GM19328 (cell line): ENCODE measurements at regions not wholly inside any gene's neighbourhood (a gene's known extent, or its start where the extent isn't known, plus 50 kb on each side); places are given as distances from the start of the nearest gene placed in this dataset.
"Not testable (repeated sequence)": the region's sequence is repeated elsewhere in the genome, so short reads cannot be mapped to it uniquely, and the experiment has no call there.

Experiments used
- ATAC-seq: cut with Tn5 transposase; IDR thresholded peaks from one replicate; pipeline ENCODE4 v1.9.1; 2021; ENCODE audit warnings: mild to moderate bottlenecking, moderate library complexity; ENCODE audit not compliant: unreplicated experiment

DNA sequence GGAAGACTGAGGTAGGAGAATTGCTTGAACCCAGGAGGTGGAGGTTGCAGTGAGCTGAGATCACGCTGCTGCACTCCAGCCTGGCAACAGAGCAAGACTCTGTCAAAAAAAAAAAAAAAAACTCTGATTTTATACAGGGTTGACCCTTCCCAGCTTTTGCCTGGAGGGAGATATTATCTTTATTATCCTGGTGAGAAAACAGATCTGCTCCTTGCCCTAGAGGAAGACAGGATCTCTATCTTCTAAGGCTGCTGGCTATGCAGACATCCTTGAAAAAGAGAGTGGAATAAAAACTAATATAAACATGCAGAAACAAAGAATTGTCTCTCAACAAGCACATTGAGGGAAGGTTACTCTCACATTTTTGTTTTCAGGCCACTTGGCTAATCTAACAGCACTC lies 1503.4 kb upstream of the WWC1 start:
- ATAC-seq = no peak

DNA sequence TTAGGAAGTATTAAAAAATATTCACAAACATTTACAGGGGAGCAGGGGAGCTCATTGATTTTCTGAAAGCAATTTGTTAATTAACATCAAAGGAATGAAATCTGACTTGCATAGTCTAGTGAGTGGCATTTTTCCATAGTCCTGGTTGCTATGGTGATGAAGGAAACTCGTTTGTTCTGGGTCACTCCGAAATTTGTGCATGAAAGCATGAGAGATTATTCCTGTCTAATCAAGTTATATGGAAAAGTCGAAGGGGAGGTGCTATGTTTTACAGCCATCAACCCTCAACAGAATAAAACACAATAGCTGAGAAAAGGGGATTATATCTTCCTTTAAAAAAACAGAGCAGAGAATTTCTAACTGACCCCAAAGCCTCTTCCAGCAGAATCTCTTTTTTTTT lies 1495.7 kb upstream of the WWC1 start:
- no peak for ATAC-seq

DNA sequence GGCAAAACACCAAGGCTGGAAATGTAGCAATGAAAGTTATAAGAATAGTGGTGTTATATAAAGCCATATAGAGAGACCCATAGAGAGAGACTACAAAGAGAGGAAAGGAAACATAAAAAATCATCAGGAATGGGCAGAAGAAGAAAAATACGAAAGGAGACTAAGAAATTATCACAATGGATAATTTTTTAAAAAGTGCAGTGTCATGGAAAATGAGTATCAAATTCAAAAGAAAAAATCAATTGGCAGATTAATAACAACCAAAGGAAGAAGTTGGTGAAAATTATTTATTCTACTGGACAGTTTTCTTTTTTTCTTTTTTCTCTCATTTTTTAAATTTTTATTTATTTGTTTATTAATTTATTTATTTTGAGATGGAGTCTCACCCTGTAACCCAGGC lies 1488.4 kb upstream of the WWC1 start:
- no peak for ATAC-seq

- not testable (repeated sequence) for ATAC-seq
Observed at GRCh38 chr5:166804223-166804622, 1487.2 kb upstream of the WWC1 start.

GRCh38 chr5:166804693-166805092 lies 1486.8 kb upstream of the WWC1 start:
- not testable (repeated sequence) for ATAC-seq

DNA sequence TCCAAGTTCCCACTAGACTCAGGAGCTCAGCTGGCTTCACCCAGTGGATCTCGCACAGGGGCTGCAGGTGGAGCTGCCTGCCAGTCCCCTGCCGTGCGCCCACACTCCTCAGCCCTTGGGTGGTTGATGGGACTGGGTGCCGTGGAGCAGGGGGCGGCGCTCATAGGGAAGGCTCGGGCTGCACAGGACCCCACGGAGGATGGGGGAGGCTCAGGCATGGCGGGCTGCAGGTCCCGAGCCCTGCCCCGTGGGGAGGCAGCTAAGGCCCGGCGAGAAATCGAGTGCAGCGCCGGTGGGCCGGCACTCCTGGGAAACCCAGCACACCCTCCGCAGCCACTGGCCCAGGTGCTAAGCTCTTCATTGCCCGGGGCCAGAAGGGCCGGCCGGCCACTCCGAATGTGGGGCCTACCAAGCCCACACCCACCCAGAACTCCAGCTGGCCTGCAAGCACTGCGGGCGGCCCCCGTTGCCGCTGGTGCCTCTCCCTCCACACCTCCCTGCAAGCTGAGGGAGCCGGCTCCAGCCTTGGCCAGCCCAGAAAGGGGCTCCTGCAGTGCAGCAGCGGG lies 1481.3 kb upstream of the WWC1 start:
- ATAC-seq = not testable (repeated sequence)

DNA sequence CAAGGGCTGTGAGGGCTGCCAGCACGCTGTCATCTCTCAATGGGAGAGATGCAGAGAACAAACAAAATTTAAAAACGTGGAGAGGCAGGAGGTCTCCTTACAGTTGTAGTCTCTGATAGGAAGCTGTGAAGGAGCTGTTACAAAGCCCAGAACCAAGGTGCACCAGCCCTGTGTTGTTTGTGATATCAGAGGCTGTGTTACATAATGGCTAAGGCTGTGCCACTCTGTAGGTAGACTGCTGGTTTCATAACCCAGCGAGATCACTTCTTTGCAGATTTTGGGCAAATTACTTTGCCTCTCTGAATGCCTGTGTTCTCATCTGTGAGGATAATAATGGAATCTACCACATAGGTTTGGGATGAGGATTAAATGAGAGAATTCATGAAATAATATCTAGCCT lies 1480.7 kb upstream of the WWC1 start:
- ATAC-seq = no peak

GRCh38 chr5:166823360-166823759 lies 1468.1 kb upstream of the WWC1 start:
- ATAC-seq = no peak

- no peak for ATAC-seq
Observed at GRCh38 chr5:166834246-166834645, 1457.2 kb upstream of the WWC1 start.

GRCh38 chr5:166845044-166845443 lies 1446.4 kb upstream of the WWC1 start:
- ATAC-seq = no peak

GRCh38 chr5:166856791-166857190 lies 1434.7 kb upstream of the WWC1 start:
- ATAC-seq = no peak

GRCh38 chr5:166860426-166860825 lies 1431.0 kb upstream of the WWC1 start:
- no peak for ATAC-seq

GRCh38 chr5:166862581-166862980 lies 1428.9 kb upstream of the WWC1 start:
- no peak for ATAC-seq

- no peak for ATAC-seq
Observed at GRCh38 chr5:166865206-166865605, 1426.2 kb upstream of the WWC1 start.

GRCh38 chr5:166880456-166880855 lies 1411.0 kb upstream of the WWC1 start:
- no peak for ATAC-seq

DNA sequence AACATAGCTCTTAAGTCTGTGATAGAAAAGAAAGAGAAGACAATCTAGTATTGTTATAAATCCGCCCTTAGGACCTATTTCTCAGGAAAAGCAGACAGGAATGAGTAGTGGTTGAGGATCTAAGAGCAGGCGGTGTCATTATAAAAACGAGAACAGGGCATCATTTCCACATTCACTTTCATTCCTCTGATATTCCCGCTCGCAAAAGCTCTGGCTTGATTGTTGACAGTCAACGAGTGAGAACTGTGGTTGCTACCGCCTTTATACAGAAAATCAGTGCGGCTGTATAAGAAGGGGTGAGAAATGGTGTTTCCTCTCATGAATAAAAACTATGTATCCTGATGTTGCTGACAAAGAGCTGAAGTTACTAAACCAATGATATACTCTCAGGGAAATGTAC lies 1409.6 kb upstream of the WWC1 start:
- ATAC-seq = no peak

- ATAC-seq = no peak
Observed at GRCh38 chr5:166883016-166883415, 1408.4 kb upstream of the WWC1 start.

GRCh38 chr5:166898166-166898565 lies 1393.3 kb upstream of the WWC1 start:
- no peak for ATAC-seq

DNA sequence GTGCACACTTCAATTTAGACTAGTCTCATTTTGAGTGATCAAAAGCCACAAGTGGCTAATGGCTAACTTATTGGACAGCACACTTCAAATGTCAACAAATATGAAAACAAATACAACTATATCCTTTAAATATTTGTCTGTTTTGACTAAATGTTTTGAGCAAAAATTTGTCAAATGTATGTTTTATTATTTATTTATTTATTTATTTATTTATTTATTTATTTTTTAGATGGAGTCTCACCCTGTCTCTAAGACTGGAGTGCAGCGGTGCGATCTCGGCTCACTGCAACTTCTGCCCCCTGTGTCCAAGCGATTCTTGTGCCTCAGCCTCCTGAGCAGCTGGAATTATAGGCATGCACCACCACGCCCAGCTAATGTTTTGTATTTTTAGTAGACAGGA lies 1392.1 kb upstream of the WWC1 start:
- ATAC-seq = no peak

GRCh38 chr5:166904571-166904970 lies 1386.9 kb upstream of the WWC1 start:
- ATAC-seq = no peak

DNA sequence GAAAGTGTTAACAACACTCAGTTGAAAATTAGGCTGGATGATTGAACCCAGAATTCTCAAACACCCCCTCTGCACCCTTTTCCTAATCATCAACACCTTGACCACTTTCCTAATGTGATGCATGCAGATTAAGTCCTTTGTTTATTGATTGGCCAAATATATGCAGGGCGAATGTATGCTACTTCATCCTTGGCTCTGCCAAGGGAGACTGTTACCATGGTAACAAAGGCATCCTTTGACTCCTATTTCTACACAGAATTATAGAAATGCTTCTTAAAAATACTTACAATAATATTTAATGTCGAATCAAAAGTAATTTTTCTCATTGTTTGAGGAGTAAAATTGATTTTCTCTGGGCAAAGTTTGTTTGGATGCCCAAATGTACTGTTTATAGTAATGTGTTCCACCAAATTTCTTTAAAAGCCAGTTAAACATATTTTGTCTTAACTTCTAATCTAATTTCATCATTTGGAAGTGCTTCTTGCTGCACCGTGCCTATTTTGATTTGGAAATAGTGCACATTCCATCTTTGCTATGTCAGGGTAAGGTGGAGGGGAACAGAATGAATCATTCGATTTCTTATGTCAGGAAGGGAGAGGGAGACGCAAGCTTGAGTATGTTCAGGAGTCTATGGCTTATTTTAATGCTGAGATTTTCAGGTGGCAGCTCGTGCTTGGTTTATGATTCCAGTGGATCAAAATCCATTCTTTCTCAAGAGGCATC lies 1384.3 kb upstream of the WWC1 start:
- ATAC-seq = no peak

- ATAC-seq = no peak
Observed at GRCh38 chr5:166909040-166909439, 1382.4 kb upstream of the WWC1 start.

GRCh38 chr5:166909926-166910325 lies 1381.5 kb upstream of the WWC1 start:
- no peak for ATAC-seq
